ENCODE measurements at regions not wholly inside any gene's neighbourhood (a gene's known extent, or its start where the extent isn't known, plus 50 kb on each side); places are given as distances from the start of the nearest gene placed in this dataset.

GRCh38 chr9:33687779-33688178 is 107.6 kb upstream of the PRSS3 start:
- DNase-seq (ENCODE audit: low spot score in 2 of 2) = no peak
- WGBS, 2 donors = 14 to 15% methylated on average over 2 of the region's 2 CpGs

DNA sequence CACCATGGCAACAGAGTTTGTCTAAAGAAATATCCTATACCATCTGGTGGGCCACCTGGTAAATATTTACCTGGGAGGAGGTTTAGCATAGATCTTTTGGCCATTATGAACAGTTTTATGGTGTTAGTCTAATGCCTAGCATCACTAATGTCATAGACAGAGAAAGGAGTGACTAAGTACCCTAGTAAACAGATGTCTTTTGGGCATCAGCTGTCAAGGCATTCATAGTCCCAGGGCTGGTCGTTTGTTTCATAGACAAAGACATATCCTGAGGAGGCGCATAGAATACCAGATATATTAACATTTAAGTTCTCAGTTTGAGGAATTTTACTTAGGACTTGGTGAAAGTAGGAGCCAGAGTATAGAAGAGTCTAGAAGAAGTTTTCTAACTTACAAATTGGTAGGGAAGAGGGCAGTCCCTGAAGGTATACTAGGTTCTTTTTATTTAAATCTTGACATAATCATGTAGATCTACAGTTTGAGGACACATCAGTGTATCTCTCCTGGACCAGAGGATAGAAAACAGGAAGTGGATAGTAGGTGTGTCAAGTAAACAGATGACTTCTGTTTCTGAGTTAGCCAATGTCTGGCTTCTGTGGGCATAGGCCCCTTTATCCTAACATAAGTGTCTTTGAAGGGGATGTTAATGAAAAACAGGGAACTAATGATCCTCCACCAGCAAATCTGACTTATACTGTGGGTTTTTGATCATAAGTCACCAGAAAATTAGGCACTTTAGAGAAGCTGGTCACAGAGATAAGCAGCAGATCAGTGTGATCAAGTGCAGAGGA is 105.0 kb upstream of the PRSS3 start:
- Histone ChIP-seq H3K4me1 (no peaks in the 10 kb centered on the region), H3K36me3 (no peaks in the 10 kb centered on the region), H3K27ac (no peak overlapping the region), H3K27me3 (no peaks in the 10 kb centered on the region), H3K4me3 (no peak overlapping the region), H3K9me3 (no peaks in the 10 kb centered on the region)
- TF ChIP-seq, protein P1, sequence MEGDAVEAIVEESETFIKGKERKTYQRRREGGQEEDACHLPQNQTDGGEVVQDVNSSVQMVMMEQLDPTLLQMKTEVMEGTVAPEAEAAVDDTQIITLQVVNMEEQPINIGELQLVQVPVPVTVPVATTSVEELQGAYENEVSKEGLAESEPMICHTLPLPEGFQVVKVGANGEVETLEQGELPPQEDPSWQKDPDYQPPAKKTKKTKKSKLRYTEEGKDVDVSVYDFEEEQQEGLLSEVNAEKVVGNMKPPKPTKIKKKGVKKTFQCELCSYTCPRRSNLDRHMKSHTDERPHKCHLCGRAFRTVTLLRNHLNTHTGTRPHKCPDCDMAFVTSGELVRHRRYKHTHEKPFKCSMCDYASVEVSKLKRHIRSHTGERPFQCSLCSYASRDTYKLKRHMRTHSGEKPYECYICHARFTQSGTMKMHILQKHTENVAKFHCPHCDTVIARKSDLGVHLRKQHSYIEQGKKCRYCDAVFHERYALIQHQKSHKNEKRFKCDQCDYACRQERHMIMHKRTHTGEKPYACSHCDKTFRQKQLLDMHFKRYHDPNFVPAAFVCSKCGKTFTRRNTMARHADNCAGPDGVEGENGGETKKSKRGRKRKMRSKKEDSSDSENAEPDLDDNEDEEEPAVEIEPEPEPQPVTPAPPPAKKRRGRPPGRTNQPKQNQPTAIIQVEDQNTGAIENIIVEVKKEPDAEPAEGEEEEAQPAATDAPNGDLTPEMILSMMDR (IDR thresholded peaks at IDR 0.05) = no peak
- TF ChIP-seq POLR2A (IDR thresholded peaks at IDR 0.05) (no peak), EP300 (IDR thresholded peaks at IDR 0.05) (no peak)
- DNase-seq (ENCODE audit: low spot score in 2 of 2) = no peak
- WGBS, 2 donors = 60 to 74% methylated on average over 2 of the region's 2 CpGs

More at GRCh38 chr9:33687779-33688178, 107.6 kb upstream of the PRSS3 start:
- Histone ChIP-seq H3K27me3 (no peaks in the 10 kb centered on the region), H3K9me3 (no peaks in the 10 kb centered on the region), H3K36me3 (no peaks in the 10 kb centered on the region), H3K27ac (no peak overlapping the region), H3K4me3 (no peak overlapping the region), H3K4me1 (no peaks in the 10 kb centered on the region)
- TF ChIP-seq, protein P1 (IDR thresholded peaks at IDR 0.05) = no peak
- TF ChIP-seq EP300 (IDR thresholded peaks at IDR 0.05) = no peak
- no peak for TF ChIP-seq POLR2A (IDR thresholded peaks at IDR 0.05)

- Histone ChIP-seq H3K36me3 (no peaks in the 10 kb centered on the region), H3K9me3 (no peaks in the 10 kb centered on the region), H3K27me3 (no peaks in the 10 kb centered on the region), H3K27ac (no peak overlapping the region), H3K4me1 (no peaks in the 10 kb centered on the region), H3K4me3 (no peak overlapping the region)
- TF ChIP-seq EP300 (IDR thresholded peaks at IDR 0.05) (no peak), POLR2A (IDR thresholded peaks at IDR 0.05) (no peak)
- TF ChIP-seq, protein P1 (IDR thresholded peaks at IDR 0.05) = no peak
- DNase-seq (ENCODE audit: low spot score in 2 of 2) = no peak
- WGBS, 2 donors = 71 to 77% methylated on average over 2 of the region's 2 CpGs
Measured at GRCh38 chr9:33695299-33695698, 100.1 kb upstream of the PRSS3 start.

DNA sequence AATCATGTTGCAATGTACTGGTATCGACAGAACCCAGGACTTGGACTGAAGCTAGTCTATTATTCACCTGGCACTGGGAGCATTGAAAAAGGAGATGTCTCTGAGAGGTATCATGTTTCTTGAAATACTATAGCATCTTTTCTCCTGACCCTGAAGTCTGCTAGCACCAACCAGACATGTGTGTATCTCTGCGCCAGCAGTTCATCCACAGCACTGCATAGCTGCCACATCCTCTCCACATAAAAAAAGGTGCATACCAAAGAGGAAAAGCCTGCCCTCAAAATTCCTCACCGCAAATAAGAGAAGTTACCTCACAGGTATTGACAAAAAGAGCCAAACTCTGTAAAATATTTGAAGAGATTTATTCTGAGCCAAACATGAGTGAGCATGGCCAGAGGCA is 99.5 kb upstream of the PRSS3 start:
- Histone ChIP-seq H3K27me3 (no peaks in the 10 kb centered on the region), H3K4me1 (no peaks in the 10 kb centered on the region), H3K27ac (no peak overlapping the region), H3K4me3 (no peak overlapping the region), H3K36me3 (no peaks in the 10 kb centered on the region), H3K9me3 (no peaks in the 10 kb centered on the region)
- DNase-seq (ENCODE audit: low spot score in 2 of 2) = no peak
- 96 to 97% methylated on average over 3 of the region's 3 CpGs for WGBS, 2 donors
- TF ChIP-seq EP300 (IDR thresholded peaks at IDR 0.05) (no peak), POLR2A (IDR thresholded peaks at IDR 0.05) (no peak)
- TF ChIP-seq, protein P1 (IDR thresholded peaks at IDR 0.05) = no peak

DNA sequence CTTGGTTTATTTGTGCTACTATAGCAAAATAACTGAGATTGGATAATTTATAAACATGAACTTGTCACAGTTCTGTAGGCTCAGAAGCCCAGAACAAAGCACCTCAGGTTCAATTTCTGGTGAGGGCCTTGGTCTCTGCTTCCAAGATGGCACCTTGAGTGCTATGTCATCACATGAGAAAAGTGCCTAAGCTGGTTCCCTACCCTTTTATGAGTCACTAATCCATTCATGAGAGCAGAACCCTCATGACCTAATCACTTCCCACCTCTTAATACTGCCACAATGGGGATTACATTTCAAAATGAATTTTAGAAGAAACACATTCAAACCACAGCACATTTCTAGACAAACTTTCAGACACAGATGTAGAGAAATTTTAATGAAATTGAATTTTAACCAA is 98.2 kb upstream of the PRSS3 start:
- H3K27me3 ChIP-seq = no peaks in the 10 kb centered on the region

More for the DNA sequence above, 98.2 kb upstream of the PRSS3 start:
- no peaks in the 10 kb centered on the region for H3K36me3 ChIP-seq
- TF ChIP-seq POLR2A (IDR thresholded peaks at IDR 0.05) (no peak), EP300 (IDR thresholded peaks at IDR 0.05) (no peak)
- TF ChIP-seq, protein P1 (IDR thresholded peaks at IDR 0.05) = no peak
- no peak overlapping the region for H3K4me3 ChIP-seq
- DNase-seq (ENCODE audit: low spot score in 2 of 2) = no peak
- no peak overlapping the region for H3K27ac ChIP-seq
- no peaks in the 10 kb centered on the region for H3K4me1 ChIP-seq
- H3K9me3 ChIP-seq = no peaks in the 10 kb centered on the region
